ENCODE measurements at regions not wholly inside any gene's neighbourhood (a gene's known extent, or its start where the extent isn't known, plus 50 kb on each side); places are given as distances from the start of the nearest gene placed in this dataset.

DNA sequence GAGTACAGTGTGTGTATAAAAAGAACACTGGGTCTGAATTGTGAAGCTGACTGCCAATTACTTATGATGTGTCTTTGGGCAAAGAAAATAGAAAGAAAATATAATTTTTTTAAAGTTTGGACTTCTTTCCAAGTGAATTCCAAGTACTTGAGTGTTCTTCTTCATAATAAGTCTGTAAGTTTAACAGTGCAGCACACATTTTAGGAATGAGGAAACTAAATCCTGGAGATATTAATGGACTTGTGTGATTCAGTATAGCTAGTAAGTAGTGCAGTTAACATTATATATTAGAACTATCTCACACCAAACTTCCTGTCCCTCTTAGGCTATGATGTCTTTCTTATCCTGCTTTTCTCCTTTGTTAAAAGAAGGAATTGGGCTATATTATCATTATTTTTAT lies 1953.8 kb downstream of the MAT2B start:
- H3K27ac ChIP-seq (ENCODE audit: low read depth, low read length) = no peak overlapping the region
- no peaks in the 10 kb centered on the region for H3K9me3 Mint-ChIP-seq
- no peak overlapping the region for H3K27ac Mint-ChIP-seq
- H3K9me3 ChIP-seq (ENCODE audit: control insufficient read depth, low read length) = no peaks in the 10 kb centered on the region
- H3K4me1 ChIP-seq (ENCODE audit: control insufficient read depth, insufficient read depth, low read length) = no peaks in the 10 kb centered on the region
- no peak overlapping the region for H3K9ac ChIP-seq (ENCODE audit: extremely low read depth, low read length, poor library complexity, severe bottlenecking)
- no peak overlapping the region for H3K4me3 ChIP-seq (ENCODE audit: low read length)
- H3K4me1 Mint-ChIP-seq = peaks cover 1% of the 10 kb centered on the region
- no peaks in the 10 kb centered on the region for H3K36me3 Mint-ChIP-seq (ENCODE audit: low read depth)
- H3K27me3 Mint-ChIP-seq (ENCODE audit: insufficient read depth) = no peaks in the 10 kb centered on the region
- no peak for DNase-seq
- no peaks in the 10 kb centered on the region for H3K27me3 ChIP-seq (ENCODE audit: control insufficient read depth, insufficient read depth, low read length, poor library complexity, severe bottlenecking)
- TF ChIP-seq, protein P1, sequence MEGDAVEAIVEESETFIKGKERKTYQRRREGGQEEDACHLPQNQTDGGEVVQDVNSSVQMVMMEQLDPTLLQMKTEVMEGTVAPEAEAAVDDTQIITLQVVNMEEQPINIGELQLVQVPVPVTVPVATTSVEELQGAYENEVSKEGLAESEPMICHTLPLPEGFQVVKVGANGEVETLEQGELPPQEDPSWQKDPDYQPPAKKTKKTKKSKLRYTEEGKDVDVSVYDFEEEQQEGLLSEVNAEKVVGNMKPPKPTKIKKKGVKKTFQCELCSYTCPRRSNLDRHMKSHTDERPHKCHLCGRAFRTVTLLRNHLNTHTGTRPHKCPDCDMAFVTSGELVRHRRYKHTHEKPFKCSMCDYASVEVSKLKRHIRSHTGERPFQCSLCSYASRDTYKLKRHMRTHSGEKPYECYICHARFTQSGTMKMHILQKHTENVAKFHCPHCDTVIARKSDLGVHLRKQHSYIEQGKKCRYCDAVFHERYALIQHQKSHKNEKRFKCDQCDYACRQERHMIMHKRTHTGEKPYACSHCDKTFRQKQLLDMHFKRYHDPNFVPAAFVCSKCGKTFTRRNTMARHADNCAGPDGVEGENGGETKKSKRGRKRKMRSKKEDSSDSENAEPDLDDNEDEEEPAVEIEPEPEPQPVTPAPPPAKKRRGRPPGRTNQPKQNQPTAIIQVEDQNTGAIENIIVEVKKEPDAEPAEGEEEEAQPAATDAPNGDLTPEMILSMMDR (conservative IDR thresholded peaks at IDR 0.05) = no peak
- no peak overlapping the region for H3K4me3 Mint-ChIP-seq
- H3K36me3 ChIP-seq (ENCODE audit: control insufficient read depth, insufficient read depth, low read length) = no peaks in the 10 kb centered on the region

DNA sequence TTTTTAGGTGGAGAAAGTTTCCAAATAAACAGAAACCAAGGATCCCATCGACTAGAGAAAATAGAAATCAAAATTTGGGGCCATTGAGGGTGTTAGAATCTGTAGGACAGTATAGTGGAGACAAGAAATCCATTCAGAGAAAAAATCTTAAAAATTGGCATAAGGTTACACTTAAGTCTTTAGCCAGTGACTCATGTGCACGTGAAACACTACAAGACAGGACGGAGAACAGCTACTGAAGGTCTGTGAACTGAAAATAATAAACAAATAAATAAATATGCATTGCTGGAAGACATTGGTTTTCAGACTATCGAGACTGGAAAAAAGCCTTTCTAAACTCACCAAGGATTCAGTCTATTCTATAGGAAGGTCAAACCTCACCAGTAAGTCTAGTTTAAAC lies 1955.5 kb downstream of the MAT2B start:
- Histone ChIP-seq H3K27me3 (ENCODE audit: control insufficient read depth, insufficient read depth, low read length, poor library complexity, severe bottlenecking) (no peaks in the 10 kb centered on the region), H3K4me1 (ENCODE audit: control insufficient read depth, insufficient read depth, low read length) (no peaks in the 10 kb centered on the region), H3K4me3 (ENCODE audit: low read length) (no peak overlapping the region), H3K36me3 (ENCODE audit: control insufficient read depth, insufficient read depth, low read length) (no peaks in the 10 kb centered on the region), H3K27ac (ENCODE audit: low read depth, low read length) (no peak overlapping the region), H3K9ac (ENCODE audit: extremely low read depth, low read length, poor library complexity, severe bottlenecking) (no peak overlapping the region), H3K9me3 (ENCODE audit: control insufficient read depth, low read length) (no peaks in the 10 kb centered on the region)
- Mint-ChIP-seq H3K9me3 (peaks cover 7% of the 10 kb centered on the region), H3K27ac (no peak overlapping the region), H3K4me1 (peaks cover 1% of the 10 kb centered on the region), H3K36me3 (ENCODE audit: low read depth) (no peaks in the 10 kb centered on the region), H3K4me3 (no peak overlapping the region), H3K27me3 (ENCODE audit: insufficient read depth) (no peaks in the 10 kb centered on the region)
- no peak for DNase-seq
- WGBS, 2 experiments (ENCODE audit: insufficient coverage in 1 of 2, insufficient read length in 1 of 2) = 88 to 90% methylated on average over 1 to 4 of the region's 4 CpGs
- TF ChIP-seq, protein P1 (conservative IDR thresholded peaks at IDR 0.05) = no peak

DNA sequence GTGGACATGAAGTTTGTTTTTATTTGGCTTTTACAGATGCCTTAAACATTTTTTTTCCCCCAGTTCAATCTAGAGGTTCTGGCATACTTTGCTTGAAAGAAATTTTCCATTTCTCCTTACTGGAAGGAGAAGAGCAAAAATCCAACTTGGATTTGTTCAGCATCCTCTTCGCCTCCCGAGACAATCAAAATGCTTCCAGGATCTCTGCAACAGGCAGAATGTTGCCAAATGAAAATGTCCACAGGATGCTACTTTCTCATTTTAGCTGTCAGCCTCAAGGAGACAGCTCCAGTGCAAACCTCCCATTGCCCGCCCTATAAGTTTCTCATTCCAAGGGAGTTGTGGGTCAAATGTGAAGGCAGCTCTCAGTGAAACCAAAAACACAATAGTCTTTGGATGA lies 1972.1 kb downstream of the MAT2B start:
- H3K27me3 Mint-ChIP-seq (ENCODE audit: insufficient read depth) = no peaks in the 10 kb centered on the region
- no peaks in the 10 kb centered on the region for H3K9me3 Mint-ChIP-seq
- H3K4me3 ChIP-seq (ENCODE audit: low read length) = no peak overlapping the region
- WGBS, 2 experiments (ENCODE audit: insufficient coverage in 1 of 2, insufficient read length in 1 of 2) = 94 to 98% methylated on average over 3 of the region's 3 CpGs
- DNase-seq = no peak
- H3K27ac ChIP-seq (ENCODE audit: low read depth, low read length) = no peak overlapping the region
- peaks cover 4% of the 10 kb centered on the region for H3K4me1 ChIP-seq (ENCODE audit: control insufficient read depth, insufficient read depth, low read length)
- no peaks in the 10 kb centered on the region for H3K27me3 ChIP-seq (ENCODE audit: control insufficient read depth, insufficient read depth, low read length, poor library complexity, severe bottlenecking)
- no peaks in the 10 kb centered on the region for H3K36me3 Mint-ChIP-seq (ENCODE audit: low read depth)
- no peaks in the 10 kb centered on the region for H3K36me3 ChIP-seq (ENCODE audit: control insufficient read depth, insufficient read depth, low read length)
- H3K9ac ChIP-seq (ENCODE audit: extremely low read depth, low read length, poor library complexity, severe bottlenecking) = no peak overlapping the region
- no peak overlapping the region for H3K4me3 Mint-ChIP-seq
- H3K4me1 Mint-ChIP-seq = peaks cover 17% of the 10 kb centered on the region
- no peaks in the 10 kb centered on the region for H3K9me3 ChIP-seq (ENCODE audit: control insufficient read depth, low read length)
- TF ChIP-seq, protein P1 (conservative IDR thresholded peaks at IDR 0.05) = no peak
- H3K27ac Mint-ChIP-seq = no peak overlapping the region

All from endodermal cell (in vitro differentiated cells).